HUDEP-2 (cell line): ENCODE measurements at regions not wholly inside any gene's neighbourhood (a gene's known extent, or its start where the extent isn't known, plus 50 kb on each side); places are given as distances from the start of the nearest gene placed in this dataset.
"Not testable (repeated sequence)": the region's sequence is repeated elsewhere in the genome, so short reads cannot be mapped to it uniquely, and the experiment has no call there.

Experiments
- DNase-seq, 76 experiments: peaks; one replicate each; lab custom pipeline; 2025; ENCODE audit not compliant: unreplicated experiment in 76 of 76; lab: John Stamatoyannopoulos, UW

DNA sequence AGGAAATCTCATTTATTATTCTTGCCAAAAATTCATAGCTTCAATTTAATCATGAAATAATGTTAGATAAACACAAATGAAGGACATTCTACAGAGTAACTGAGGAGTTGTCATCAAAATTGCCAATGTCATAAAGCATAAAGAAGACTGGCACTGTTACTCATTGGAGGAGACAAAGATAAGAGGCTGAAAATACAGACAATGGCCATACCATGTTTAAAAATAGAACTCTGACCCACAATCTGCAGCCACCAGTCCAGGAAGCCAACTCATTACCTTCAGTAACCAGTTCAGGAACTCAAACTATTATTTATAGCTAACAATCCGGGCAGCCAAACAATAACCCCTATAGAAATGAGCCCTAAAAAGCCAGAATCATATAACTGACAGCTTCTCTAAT, 795.6 kb downstream of the TENT5A start:
- no peak for DNase-seq

- not testable (repeated sequence) for DNase-seq
Measured at GRCh38 chr6:80952479-80952878, 800.0 kb downstream of the TENT5A start.

GRCh38 chr6:80946402-80946801, 806.1 kb downstream of the TENT5A start:
- DNase-seq, result no peak

- no peak for DNase-seq
Measured at GRCh38 chr6:80942911-80943310, 809.6 kb downstream of the TENT5A start.

GRCh38 chr6:80940976-80941375, 811.5 kb downstream of the TENT5A start:
- DNase-seq, result no peak

- DNase-seq, result no peak
Measured at GRCh38 chr6:80940571-80940970, 811.9 kb downstream of the TENT5A start.

GRCh38 chr6:80939898-80940297, 812.6 kb downstream of the TENT5A start:
- no peak for DNase-seq

DNA sequence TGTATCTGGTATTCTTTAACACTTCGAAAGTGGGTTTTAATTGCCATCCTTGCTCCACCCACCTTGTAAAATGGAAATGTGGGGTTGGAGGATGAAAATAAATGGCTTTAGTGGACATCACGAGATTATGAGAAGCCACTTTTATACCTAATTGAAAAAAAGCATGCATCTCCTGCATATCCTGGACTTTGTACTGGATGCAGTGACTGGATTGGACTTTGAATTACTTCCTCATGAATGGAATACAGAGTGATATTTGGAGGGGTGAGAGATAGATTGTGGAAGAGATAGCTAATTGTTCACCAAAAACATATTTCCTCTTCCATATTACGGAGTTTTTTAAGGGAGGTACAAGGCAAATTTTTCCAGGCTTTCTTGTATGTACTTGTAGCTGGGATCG, 813.0 kb downstream of the TENT5A start:
- DNase-seq, result no peak

DNA sequence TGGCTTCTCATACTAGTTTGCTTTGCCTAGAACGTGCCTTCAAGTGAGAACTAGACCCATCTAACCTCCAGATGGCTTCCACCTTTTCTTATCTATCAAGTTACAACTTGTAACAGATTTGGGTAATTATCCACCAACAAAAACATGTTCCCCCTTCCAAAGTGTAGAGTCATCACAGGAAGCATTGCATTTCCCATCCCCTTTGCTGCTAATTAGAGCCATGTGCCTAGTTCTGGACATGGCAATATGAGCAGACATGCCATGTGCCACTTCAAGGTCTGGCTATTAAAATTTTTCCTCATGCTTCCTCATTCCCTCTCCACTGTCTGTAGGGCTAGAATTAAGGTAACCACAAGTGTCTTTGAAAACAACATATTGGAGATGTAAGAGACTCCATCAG, 814.4 kb downstream of the TENT5A start:
- no peak for DNase-seq

DNA sequence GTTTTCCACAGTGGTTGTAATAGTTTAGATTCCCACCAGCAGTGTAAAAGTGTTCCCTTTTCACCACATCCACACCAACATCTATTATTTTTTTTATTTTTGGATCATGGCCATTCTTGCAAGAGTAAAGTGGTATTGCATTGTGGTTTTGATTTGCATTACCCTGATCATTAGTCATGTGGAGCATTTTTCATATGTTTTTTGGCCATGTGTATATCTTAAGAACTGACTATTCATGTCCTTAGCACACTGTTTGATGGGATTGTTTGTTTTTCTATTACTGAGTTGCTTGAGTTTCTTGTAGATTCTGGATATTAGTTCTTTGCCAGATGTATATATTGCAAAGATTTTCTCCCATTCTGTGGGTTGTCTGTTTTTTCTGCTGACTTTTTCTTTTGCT, 820.1 kb downstream of the TENT5A start:
- DNase-seq, result no peak

DNA sequence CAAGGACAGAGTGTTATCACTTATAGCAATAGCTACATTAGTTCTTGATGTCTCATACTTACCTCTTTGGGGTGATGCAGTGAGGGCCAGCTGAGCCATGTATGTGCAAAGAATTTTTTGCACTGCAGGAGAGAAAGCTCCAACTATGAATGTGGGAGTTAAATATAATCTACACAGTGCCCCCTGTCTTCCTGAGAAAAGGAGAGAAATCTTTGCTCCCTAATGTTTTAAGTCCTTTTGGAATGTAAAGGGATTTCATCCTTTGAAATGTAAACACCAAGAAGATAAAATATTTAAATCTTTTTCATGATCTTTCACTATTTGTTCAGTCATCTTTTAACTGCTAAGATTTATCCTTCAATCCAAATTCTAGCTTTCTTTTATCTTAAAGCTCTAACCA, 822.1 kb downstream of the TENT5A start:
- DNase-seq, result no peak

- DNase-seq, result no peak
Measured at GRCh38 chr6:80923816-80924215, 817.3 kb downstream of the BCKDHB start.

DNA sequence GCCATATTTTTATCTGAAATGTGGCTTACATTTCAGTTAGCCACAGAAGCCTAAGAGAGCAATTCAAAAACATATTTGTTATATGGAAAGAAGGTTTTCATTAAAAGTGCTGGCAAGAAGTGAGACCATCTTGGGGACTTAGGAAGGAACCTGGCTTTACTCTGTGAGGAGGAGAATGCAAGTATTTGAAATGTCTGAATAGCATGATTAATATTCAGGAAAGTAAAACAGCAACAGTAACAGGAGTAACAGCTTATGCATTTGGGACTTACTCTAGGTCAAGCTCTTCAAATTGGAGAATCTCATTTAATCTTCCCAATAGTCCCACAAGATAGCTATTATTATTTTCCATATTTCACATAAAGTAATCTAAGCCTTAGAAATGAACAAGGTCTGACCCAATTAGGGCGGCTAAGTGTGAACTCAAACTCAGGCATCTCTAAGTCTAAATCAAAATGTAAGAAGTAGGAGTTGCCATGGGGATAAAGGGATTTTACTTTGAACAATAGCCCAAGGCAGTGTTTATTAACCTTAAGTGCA, 816.5 kb downstream of the BCKDHB start:
- DNase-seq, result no peak

DNA sequence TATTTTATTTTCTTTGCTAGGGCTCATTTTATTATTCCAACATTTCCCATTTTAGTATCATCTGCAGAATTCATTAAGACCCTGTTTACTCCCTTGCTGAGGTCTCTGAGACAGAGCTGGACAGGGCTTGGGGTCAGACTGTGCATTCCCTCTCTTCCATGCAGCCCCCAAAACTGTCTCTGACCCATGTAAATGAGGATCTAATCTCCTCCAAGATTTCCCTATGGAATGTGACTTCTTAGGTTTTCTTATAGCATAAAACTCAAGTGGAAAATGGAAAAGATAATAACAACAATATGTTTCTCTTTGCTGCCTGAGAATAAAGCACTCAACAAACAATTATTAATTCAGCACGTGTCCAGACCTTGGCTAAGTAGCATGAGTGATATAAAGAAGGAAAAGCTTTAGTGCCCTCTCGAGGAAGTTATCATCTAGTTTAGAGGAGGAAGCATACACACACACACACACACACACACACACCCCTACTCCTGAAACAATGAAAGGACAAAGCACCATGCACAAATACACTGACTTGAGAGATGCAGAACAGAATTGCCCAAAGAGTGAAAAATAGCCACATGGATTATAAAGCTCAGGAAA, 815.5 kb downstream of the BCKDHB start:
- no peak for DNase-seq

DNA sequence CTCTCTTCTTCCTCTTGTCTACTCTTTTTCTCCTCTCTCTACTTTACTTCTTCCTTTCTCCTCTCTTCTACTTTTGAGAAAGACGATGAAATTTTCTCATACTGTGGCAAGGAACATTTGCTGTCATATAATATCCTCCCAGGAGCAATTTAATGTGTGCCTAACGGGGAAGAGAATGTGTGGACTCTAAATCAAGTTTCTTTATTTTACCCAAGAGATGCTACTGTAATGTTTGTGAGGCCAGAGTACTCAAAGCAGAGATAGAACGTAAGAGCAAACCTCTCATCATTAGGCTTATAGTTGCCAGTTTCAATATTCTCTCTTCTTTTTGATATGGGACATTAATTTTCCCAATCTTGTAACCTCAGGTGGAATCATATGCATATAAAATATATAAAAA, 801.4 kb downstream of the BCKDHB start:
- DNase-seq, result no peak

- no peak for DNase-seq
Measured at GRCh38 chr6:80903711-80904110, 797.2 kb downstream of the BCKDHB start.

- DNase-seq, result no peak
Measured at GRCh38 chr6:80886475-80886874, 780.0 kb downstream of the BCKDHB start.

- no peak for DNase-seq
Measured at GRCh38 chr6:80872951-80873308, 766.5 kb downstream of the BCKDHB start.

DNA sequence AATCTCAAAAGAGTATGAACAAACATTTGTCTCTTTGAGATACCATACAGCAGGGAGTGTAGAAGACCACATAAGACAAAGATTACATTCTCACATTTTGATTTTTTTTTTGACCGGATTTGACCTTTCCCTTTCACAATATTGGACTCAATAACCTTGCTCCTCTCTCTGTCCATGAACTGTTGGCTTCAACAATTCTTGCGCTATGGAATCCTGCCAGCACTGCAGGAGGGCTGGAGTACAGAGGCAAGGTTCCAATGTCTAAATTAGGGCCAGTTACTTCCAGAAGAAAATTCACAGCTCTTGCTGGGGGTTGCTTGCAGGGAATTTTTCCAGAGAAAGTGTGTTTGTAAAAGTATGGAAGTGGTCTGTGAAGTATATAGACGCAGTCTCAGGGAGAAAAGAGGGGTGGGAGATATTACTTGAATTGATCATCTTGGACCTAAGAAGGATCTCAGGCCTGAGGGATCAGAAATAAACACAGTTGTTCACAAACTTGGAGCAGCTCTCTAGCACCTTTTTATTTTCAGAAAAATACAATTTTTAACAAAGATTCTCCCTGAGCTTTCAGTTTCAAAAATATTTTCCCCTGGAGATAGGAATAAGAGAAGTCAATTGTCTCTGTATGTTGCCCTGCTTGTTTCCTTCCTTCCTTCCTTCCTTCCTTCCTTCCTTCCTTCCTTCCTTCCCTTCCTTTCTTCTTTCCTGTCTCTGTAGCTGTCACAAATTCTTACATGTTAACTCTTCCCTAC, 765.9 kb downstream of the BCKDHB start:
- DNase-seq, result no peak

- DNase-seq, result no peak
Measured at GRCh38 chr6:80862756-80863155, 756.3 kb downstream of the BCKDHB start.

DNA sequence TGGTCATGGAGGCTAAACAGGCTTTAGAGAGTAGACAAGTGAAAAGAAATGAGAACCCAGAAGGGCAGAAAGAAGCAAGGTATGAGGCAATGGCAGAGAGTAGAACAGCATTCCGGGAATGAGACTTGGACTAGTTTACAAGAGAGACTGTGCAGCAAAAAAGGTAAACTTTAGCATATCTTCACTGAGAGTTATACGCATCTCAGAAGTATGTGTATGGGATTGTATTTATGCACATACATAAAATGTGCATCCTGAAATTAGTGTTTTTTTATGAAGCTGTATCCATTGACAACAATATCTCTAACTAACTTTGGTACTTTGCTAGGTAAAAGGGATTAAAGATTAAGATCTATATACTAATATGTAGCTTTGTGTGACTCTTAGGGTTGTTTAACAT, 753.6 kb downstream of the BCKDHB start:
- no peak for DNase-seq

DNA sequence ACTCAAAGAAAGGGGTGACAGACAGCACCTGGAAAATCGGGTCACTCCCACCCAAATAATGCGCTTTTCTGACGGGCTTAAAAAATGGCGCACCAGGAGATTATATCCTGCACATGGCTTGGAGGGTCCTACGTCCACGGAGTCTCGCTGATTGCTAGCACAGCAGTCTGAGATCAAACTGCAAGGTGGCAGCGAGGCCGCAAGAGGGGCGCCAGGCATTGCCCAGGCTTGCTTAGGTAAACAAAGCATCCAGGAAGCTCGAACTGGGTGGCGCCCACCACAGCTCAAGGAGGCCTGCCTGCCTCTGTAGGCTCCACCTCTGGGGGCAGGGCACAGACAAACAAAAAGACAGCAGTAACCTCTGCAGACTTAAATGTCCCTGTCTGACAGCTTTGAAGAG, 741.5 kb downstream of the BCKDHB start:
- not testable (repeated sequence) for DNase-seq
